ENCODE measurements at regions not wholly inside any gene's neighbourhood (a gene's known extent, or its start where the extent isn't known, plus 50 kb on each side); places are given as distances from the start of the nearest gene placed in this dataset.

- DNase-seq (ENCODE audit: low read depth): no peak
Observed at GRCh38 chr6:164554700-164555476, 754.5 kb downstream of the C6orf118 start.

DNA sequence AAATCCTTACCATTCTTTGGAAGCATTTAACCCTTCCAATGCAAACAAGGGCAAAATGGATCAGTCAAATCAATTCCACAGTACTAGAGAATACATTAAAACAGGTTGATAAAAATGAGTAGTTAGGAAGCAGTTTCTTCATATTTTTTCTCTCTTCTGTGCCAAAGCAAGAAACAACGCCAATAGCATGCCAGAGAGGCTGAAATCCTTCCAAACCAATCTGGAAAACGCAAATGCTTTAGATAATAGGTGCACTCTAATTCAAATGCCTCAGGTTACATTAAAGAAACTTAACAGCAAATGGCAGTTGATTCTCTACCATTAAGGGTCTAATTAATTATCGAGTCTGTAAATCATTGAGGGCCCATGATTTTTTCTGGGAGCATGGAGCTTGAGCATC, 755.2 kb downstream of the C6orf118 start:
- DNase-seq (ENCODE audit: low read depth): no peak

- DNase-seq (ENCODE audit: low read depth): no peak
Observed at GRCh38 chr6:164551706-164552105, 757.7 kb downstream of the C6orf118 start.

- DNase-seq (ENCODE audit: low read depth): no peak
Observed at GRCh38 chr6:164547076-164547475, 762.3 kb downstream of the C6orf118 start.

DNA sequence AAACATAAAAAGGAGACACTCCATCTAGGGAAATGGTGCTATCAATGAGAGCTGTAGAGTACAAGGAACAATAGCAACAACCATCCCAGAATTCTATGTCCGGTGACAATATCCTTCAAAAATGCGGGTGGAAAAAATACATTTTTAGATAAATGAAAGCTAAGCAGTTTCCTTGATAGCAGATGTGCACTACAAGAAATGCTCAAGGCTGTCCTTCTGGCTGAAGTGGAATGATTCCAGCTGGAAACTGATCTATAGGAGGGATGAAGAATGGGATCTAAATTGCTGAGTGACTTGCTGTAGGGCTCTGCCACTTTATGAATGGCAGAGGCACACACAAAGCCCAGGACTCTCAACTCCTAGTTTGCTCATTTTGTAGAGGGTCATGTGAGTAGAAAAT, 763.1 kb downstream of the C6orf118 start:
- no peak for DNase-seq (ENCODE audit: low read depth)

- DNase-seq (ENCODE audit: low read depth): no peak
Observed at GRCh38 chr6:164534070-164534766, 775.2 kb downstream of the C6orf118 start.

DNA sequence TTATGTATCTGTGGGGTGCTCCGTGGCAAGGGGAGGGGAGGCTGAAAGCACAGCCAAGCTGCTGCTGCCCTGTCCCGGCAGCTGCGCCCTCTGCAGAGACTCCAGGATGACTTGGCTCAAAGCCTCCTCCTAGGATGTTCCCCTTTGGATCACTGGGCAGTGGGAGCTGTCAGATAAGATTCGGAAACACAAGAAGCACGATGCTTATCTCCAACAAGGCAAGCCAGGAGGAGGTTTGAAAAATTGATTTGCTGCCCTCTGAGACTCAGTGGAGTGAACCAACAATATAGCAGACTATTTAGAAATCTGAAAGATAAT, 776.4 kb downstream of the C6orf118 start:
- no peak for DNase-seq (ENCODE audit: low read depth)

DNA sequence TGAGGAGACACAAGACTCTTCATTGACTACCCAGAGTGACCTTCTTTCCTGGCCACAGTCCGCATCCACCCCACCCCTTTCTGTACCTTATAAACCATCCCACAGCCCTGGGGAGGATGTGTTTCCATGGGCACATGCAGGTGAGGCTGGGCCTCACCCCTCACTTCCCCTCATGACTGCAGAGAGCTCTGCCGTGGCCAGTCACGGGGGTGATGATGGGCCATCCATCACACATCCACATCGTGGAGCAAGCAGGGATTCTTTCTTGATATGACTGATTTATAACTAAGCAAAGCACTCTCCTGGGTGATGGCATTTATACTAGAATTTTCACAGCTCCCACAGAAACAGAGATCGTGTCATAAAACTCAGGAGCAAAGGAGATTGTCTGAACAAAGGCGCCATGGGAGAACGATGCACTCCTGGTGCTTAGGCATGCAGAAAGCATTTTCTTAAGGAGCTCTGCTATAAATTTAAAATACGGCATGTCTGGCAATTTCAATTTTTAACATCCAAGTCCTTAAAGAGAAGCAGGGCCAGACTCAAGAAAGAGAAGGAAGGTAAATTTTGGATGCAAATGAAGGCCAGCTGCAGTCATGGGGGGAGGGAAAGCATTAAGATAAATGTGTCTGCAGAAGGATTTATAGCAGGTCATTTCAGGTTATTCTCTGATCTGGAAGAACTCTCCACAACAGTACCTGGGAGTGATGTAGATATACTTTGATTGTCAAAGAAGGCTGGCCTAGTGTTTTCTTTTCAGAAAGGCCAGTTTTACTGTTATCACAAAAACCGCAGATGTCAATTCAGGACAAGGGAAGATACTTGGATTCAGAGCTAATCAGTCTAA, 777.0 kb downstream of the C6orf118 start:
- no peak for DNase-seq (ENCODE audit: low read depth)

- no peak for DNase-seq (ENCODE audit: low read depth)
Observed at GRCh38 chr6:164531736-164532135, 777.7 kb downstream of the C6orf118 start.

DNA sequence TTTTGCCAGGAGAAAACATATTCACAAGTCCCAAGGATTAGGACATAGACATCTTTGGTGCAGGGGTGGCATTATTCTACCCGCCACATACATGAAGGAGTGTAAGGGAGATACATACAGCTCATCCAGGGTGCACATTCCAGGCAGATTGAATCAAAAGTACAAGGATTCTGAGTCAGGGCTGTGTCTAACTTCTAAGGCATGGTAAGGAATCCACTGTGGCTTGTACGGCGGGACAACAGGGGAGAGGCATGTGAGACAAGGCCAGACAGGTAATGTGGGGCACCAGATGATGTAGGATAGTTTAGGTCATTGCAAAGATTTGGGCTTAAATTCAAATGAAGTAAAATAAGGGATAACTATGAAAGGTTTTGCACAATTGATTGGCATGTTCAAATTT, 780.9 kb downstream of the C6orf118 start:
- no peak for DNase-seq (ENCODE audit: low read depth)

- no peak for DNase-seq (ENCODE audit: low read depth)
Observed at GRCh38 chr6:164523087-164523654, 786.2 kb downstream of the C6orf118 start.

DNA sequence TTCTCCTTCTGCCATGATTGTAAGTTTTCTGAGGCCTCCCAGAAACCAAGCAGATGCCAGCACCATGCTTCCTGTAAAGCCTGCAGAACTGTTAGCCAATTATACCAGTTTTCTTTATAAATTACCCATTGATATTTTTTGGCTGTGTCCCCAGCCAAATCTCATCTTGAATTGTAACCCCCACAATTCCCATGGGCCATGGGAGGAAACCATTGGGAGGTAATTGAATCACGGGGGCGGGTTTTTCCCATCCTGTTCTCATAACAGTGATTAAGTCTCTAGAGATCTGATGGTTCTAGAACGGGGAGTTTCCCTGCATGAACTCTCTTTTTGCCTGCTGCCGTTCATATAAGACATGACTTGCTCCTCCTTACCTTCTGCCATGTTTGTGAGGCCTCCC, 788.5 kb downstream of the C6orf118 start:
- no peak for DNase-seq (ENCODE audit: low read depth)

DNA sequence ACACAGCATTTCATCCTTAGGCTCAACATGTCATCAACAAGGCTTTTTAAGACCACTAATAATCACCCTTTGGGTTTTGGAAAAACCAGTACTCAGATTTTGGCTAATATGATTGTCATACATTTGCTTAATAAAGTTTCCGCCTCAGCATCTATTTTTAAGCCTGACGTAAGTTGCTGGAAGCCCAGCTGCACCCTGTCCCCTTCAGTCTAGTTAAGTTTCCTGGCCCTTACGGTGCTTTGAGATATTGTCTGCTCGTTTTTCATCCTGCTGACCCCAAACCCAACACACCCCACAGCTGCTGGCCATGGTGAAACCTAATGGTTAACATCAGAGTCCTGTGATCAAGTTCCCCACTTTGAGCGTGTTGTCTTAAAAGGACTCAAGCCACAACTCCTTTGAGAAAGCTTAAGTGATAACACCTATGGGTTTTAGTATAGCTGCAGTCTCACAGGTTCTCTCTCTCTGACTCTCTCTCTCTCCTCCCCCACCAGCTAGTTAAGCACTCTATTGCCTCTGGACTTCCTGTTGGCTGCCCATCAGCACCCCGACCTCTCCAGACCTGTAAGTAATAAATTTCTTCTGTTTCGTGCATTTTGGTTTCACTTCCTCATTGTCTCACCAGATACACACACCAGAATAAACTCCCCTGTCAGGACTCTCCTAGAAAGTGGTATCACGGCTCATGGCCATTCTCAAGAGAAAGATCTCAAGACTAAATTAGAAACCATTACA, 802.0 kb downstream of the C6orf118 start:
- DNase-seq (ENCODE audit: low read depth): no peak

DNA sequence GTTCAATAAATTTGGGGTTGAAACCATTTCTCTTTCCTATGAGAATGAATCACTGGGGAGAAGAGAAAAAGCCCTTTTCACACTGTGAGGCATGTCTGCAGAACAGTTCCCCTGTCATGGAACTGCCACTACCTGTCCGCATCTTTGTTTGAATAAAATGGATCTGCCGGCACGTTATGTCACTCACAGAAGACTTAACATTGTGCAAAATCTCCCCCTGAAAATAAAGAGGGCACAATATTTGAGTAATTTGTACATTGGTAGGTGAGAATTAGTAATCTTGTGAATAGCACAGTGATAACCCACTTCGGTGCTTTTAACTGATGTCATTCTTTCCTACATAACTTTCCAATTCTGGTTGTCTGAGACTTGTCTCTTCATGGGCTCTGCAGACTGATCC, 804.0 kb downstream of the C6orf118 start:
- DNase-seq (ENCODE audit: low read depth): no peak

DNA sequence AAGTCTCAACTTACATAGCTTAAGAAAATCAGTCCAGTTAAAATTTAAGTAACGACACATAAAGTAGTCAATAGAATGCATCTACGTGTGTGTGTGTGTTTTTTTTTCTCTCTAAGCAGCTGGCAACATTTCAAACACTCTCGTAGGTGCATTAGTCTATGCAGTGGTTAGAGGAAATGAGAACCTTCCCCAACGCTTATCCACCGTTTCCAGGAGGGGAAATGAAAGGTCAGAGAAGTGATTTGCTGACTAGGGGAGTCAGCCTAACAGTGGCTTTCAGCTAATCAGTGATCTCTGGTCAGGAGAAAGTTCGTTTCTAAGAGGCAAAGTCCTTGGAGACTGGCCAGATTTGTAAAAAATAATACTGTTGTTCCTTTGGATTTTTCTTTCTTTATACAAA, 806.6 kb downstream of the C6orf118 start:
- no peak for DNase-seq (ENCODE audit: low read depth)

- no peak for DNase-seq (ENCODE audit: low read depth)
Observed at GRCh38 chr6:164495882-164496495, 813.4 kb downstream of the C6orf118 start.

GRCh38 chr6:164478426-164478825, 831.0 kb downstream of the C6orf118 start:
- no peak for DNase-seq (ENCODE audit: low read depth)

DNA sequence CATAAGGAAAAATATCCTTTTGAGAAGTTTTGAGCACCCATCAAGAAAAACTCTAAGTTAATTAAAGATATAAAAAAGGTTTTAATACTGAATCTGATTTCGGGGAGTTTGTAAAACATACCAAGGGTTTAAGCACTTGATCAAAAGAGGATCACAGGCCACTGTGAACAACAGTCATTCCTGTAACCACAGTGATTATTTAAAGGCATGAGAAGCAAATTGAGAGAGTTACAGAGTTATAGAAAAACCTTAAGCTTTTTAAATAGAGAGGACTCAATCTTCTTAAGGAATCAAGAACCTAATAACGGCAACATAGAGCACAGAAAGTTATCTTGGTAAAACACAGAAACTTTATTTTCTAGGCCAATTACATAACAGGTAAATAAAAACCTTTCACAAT, 831.6 kb downstream of the C6orf118 start:
- no peak for DNase-seq (ENCODE audit: low read depth)

GRCh38 chr6:164477101-164477500, 832.3 kb downstream of the C6orf118 start:
- no peak for DNase-seq (ENCODE audit: low read depth)

DNA sequence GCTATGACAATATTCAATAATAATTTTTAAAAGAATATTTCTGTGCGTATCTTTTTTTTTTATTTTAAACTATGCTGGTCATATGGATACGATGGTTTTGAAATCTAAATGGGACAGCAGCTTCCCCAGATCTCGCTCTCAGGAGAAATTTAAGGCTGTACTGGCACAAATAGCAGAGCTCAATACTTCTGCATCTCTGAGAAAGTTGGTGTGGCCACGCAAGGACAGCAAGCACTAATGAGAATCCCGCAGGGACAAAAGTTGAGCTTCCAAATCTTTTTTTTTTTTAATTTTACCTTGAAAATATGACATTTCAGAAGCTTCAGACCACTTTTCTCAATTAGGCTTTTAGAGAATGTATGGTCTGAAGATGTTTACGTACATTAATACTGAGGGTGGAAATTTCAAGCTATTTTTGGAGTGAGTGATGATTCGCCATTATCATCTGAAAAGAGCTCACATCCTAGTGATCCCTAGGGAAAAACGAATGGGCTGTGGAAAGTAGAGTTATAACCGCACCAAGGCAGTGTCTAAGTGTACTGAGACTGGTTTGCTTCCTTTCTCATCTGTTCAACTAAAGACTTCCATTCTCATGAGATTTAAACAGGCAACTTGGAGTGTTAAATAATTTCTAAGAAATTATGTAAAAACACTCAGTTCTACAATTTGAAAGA, 840.0 kb downstream of the C6orf118 start:
- DNase-seq (ENCODE audit: low read depth): no peak

DNA sequence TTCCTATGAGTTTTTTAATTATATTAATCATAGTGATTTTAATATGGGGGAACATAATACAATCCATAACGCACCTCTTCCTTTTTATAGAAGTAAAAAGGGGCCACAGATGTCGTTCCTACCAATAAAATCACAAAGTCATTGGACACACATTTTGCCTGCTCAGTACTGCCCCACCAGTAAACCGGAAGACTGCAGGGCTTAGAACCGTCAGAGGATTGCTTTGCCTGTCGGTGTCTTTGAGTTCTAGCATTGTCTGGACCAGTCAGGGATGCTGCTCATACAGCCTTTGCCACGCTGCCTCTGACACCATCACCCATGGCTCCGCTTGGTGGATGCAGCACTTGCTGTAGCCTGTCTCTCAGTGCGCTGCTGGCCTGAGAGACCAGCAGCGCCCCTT, 853.6 kb downstream of the C6orf118 start:
- no peak for DNase-seq (ENCODE audit: low read depth)

Measured in GM04503 (cell line).